CD14-positive monocyte (primary cell): ENCODE measurements at regions not wholly inside any gene's neighbourhood (a gene's known extent, or its start where the extent isn't known, plus 50 kb on each side); places are given as distances from the start of the nearest gene placed in this dataset.

Source experiments
- DNase-seq, 3 donors: peaks; one replicate each; pipeline ENCODE4 v3.0.0-alpha.2; 2011 to 2022
- H2AFZ ChIP-seq: 2 replicates; pipeline ENCODE4 v1.6.0; 2012; ENCODE audit warnings: mild to moderate bottlenecking, low read depth, low read length, inconsistent platforms; ENCODE audit not compliant: insufficient read depth, poor library complexity, severe bottlenecking
- H3K27ac ChIP-seq, 2 donors: 1 replicate in 1 of 2; 2 replicates in 1 of 2; pipeline ENCODE4 v1.5.1; 2012 to 2013; ENCODE audit warnings: low read length in 2 of 2, control low read depth in 1 of 2, inconsistent platforms in 1 of 2, low read depth in 1 of 2, mild to moderate bottlenecking in 1 of 2
- H3K27me3 ChIP-seq, 2 donors: one replicate each; pipeline versions ENCODE4 v1.6.0 to v1.6.1; 2011 to 2013; ENCODE audit warnings: low read length in 2 of 2; ENCODE audit not compliant: control insufficient read depth in 2 of 2, insufficient read depth in 2 of 2
- H3K36me3 ChIP-seq, 2 donors: replicated peaks in 1 of 2; 1 replicate in 1 of 2; 2 replicates in 1 of 2; pipeline versions ENCODE4 v1.5.1 to v1.6.1; 2012 to 2013; ENCODE audit warnings: low read length in 2 of 2, control low read depth in 1 of 2, inconsistent platforms in 1 of 2, mild to moderate bottlenecking in 1 of 2; ENCODE audit not compliant: insufficient read depth in 2 of 2, control insufficient read depth in 1 of 2
- H3K4me1 ChIP-seq, 2 donors: 1 replicate in 1 of 2; 2 replicates in 1 of 2; pipeline versions ENCODE4 v1.5.1 to v1.6.1; 2012 to 2013; ENCODE audit warnings: low read length in 2 of 2, control low read depth in 1 of 2, inconsistent platforms in 1 of 2, mild to moderate bottlenecking in 1 of 2, moderate library complexity in 1 of 2; ENCODE audit not compliant: insufficient read depth in 2 of 2, control insufficient read depth in 1 of 2
- H3K4me2 ChIP-seq: replicated peaks from 2 replicates; pipeline ENCODE3; 2012; ENCODE audit warnings: low read length, moderate library complexity, mild to moderate bottlenecking; ENCODE audit not compliant: poor library complexity, severe bottlenecking; ENCODE audit errors: extremely low read depth
- H3K4me3 ChIP-seq, 3 experiments: fragments of 200-600 bp in 1 of 3; sonication (generic) in 1 of 3; replicated peaks in 1 of 3; 1 replicate in 2 of 3; 2 replicates in 1 of 3; pipeline ENCODE4 v1.5.1; 2011 to 2013; ENCODE audit warnings: low read length in 3 of 3, mild to moderate bottlenecking in 3 of 3, control low read depth in 2 of 3, low read depth in 2 of 3, inconsistent platforms in 1 of 3, moderate library complexity in 1 of 3
- H3K79me2 ChIP-seq: 2 replicates; pipeline ENCODE4 v1.6.0; 2012; ENCODE audit warnings: mild to moderate bottlenecking, control low read depth, inconsistent platforms, low read length, moderate library complexity; ENCODE audit not compliant: insufficient read depth
- H3K9ac ChIP-seq: 2 replicates; pipeline ENCODE4 v1.6.0; 2017; ENCODE audit warnings: low read length, mild to moderate bottlenecking; ENCODE audit not compliant: insufficient read depth, poor library complexity, severe bottlenecking
- H3K9me3 ChIP-seq, 2 donors: replicated peaks in 1 of 2; 1 replicate in 1 of 2; 2 replicates in 1 of 2; pipeline versions ENCODE4 v1.5.1 to v1.6.1; 2012 to 2013; ENCODE audit warnings: low read length in 2 of 2, control low read depth in 1 of 2; ENCODE audit not compliant: control insufficient read depth in 1 of 2, insufficient read depth in 1 of 2
- H4K20me1 ChIP-seq: 2 replicates; pipeline ENCODE4 v1.6.0; 2012; ENCODE audit warnings: mild to moderate bottlenecking, low read length, control low read depth, moderate library complexity; ENCODE audit not compliant: insufficient read depth
- H3K27ac Mint-ChIP-seq, 7 donors: one replicate each; pipeline ENCODE4 v1.8.0; 2020; ENCODE audit warnings: mild to moderate bottlenecking in 7 of 7, mixed read lengths in 7 of 7, moderate library complexity in 6 of 7, inconsistent platforms in 2 of 7
- H3K27me3 Mint-ChIP-seq, 3 donors: one replicate each; pipeline ENCODE4 v1.8.0; 2021 to 2022; ENCODE audit warnings: low read depth in 3 of 3, mild to moderate bottlenecking in 3 of 3, mixed read lengths in 3 of 3, moderate library complexity in 3 of 3, inconsistent platforms in 1 of 3
- H3K36me3 Mint-ChIP-seq, 2 donors: one replicate each; pipeline ENCODE4 v1.8.0; 2020; ENCODE audit warnings: mixed read lengths in 2 of 2, inconsistent platforms in 1 of 2, mild to moderate bottlenecking in 1 of 2
- H3K4me1 Mint-ChIP-seq: one replicate; pipeline ENCODE4 v1.8.0; 2020; ENCODE audit warnings: mild to moderate bottlenecking, mixed read lengths
- H3K4me3 Mint-ChIP-seq, 2 donors: one replicate each; pipeline ENCODE4 v1.8.0; 2020; ENCODE audit warnings: mild to moderate bottlenecking in 2 of 2, mixed read lengths in 2 of 2, moderate library complexity in 1 of 2
- H3K9me3 Mint-ChIP-seq, 7 donors: one replicate each; pipeline ENCODE4 v1.8.0; 2020 to 2022; ENCODE audit warnings: mixed read lengths in 7 of 7, mild to moderate bottlenecking in 6 of 7, moderate library complexity in 6 of 7, inconsistent platforms in 2 of 7
- WGBS: methylation state at CpG from one replicate; pipeline ENCODE4 v1.1.5; 2013; ENCODE audit warnings: missing lambda C conversion rate; ENCODE audit not compliant: insufficient coverage; 5-methylcytosine and 5-hydroxymethylcytosine counted together
- intact Hi-C, 2 donors: fragments of 100-400 bp; cut with micrococcal nuclease; formaldehyde crosslinking; loops; one replicate each; pipeline versions ENCODE4 v1.15.0 to v1.15.1; 2023
- TF ChIP-seq, protein P1 (sequence below): fragments of 200-600 bp; IDR thresholded peaks from one replicate; pipeline ENCODE4 v1.8.0; 2022; ENCODE audit warnings: antibody characterized with exemption, mild to moderate bottlenecking

DNA sequence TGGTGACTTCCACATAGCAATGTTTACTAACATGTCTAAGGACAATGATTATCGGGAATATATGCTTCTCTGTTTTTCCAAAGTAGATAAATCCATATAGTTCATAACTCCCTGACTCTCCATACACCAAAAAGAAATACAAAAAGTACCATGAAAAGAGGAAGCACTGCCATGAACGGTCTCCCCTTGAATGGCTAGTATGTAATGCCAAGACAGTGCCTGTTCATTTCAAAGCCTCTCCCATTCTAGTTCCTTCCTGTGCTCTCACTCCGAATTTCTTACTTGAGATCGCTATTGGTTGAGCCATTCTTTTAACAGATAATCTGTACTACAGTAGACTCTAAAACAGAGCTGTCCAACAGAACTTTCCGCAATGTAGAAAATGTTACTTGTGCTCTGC lies 54.8 kb upstream of the EDN1 start:
- peaks cover 50% of the 10 kb centered on the region for H3K4me1 Mint-ChIP-seq
- no peak overlapping the region for H3K4me2 ChIP-seq
- peak; percentile 24 to 41 (median 40) for DNase-seq
- no peaks in the 10 kb centered on the region for H3K36me3 Mint-ChIP-seq
- WGBS, result 0% methylated on average over 1 of the region's 5 CpGs
- H3K27ac ChIP-seq, result no peak overlapping the region
- H4K20me1 ChIP-seq, result no peaks in the 10 kb centered on the region
- H3K36me3 ChIP-seq, result no peaks in the 10 kb centered on the region
- H3K9me3 ChIP-seq, result no peaks in the 10 kb centered on the region
- no peak overlapping the region for H3K4me3 Mint-ChIP-seq
- no peak overlapping the region for H2AFZ ChIP-seq
- H3K9me3 Mint-ChIP-seq, result peaks cover 0 to 2% (median 0%) of the 10 kb centered on the region in 7 donors
- TF ChIP-seq, protein P1, sequence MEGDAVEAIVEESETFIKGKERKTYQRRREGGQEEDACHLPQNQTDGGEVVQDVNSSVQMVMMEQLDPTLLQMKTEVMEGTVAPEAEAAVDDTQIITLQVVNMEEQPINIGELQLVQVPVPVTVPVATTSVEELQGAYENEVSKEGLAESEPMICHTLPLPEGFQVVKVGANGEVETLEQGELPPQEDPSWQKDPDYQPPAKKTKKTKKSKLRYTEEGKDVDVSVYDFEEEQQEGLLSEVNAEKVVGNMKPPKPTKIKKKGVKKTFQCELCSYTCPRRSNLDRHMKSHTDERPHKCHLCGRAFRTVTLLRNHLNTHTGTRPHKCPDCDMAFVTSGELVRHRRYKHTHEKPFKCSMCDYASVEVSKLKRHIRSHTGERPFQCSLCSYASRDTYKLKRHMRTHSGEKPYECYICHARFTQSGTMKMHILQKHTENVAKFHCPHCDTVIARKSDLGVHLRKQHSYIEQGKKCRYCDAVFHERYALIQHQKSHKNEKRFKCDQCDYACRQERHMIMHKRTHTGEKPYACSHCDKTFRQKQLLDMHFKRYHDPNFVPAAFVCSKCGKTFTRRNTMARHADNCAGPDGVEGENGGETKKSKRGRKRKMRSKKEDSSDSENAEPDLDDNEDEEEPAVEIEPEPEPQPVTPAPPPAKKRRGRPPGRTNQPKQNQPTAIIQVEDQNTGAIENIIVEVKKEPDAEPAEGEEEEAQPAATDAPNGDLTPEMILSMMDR, result no peak
- H3K9ac ChIP-seq, result no peak overlapping the region
- no peaks in the 10 kb centered on the region for H3K27me3 ChIP-seq
- H3K27ac Mint-ChIP-seq, result peak overlapping the region in 1 of 7 donors; percentile 66
- peaks cover 3 to 4% (median 3%) of the 10 kb centered on the region in 3 donors for H3K27me3 Mint-ChIP-seq
- H3K4me3 ChIP-seq, result no peak overlapping the region
- no peaks in the 10 kb centered on the region for H3K79me2 ChIP-seq
- peaks cover 33 to 44% of the 10 kb centered on the region in 2 donors for H3K4me1 ChIP-seq
- intact Hi-C loops, result loop anchor here (2.0 to 5.0 kb wide), 2 partner anchors 29 to 37 kb away; no protein-coding TSS in a partner anchor

DNA sequence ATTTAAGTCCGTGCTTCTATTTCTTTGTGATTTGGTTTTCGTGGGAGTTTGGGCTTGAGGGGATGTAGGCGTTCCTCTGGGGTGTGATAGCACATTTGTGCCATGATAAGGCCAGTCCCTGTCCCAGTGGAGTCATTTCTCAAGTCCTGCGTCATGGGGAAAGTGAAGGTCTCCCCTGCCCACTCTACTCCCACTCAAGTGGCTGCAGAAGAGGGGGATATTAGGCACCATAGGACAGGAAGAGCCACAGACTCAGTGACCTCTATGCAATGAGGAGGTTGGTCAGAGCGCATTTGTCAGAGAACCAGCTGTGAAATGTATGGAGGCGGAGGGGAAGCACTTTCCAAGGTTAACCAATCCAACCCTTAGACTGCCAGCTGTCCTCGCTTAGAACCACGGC lies 51.9 kb upstream of the EDN1 start:
- H3K27me3 Mint-ChIP-seq, result peaks cover 3 to 4% (median 4%) of the 10 kb centered on the region in 3 donors
- H3K36me3 Mint-ChIP-seq, result no peaks in the 10 kb centered on the region
- H3K4me1 Mint-ChIP-seq, result peaks cover 62% of the 10 kb centered on the region
- no peak overlapping the region for H3K9ac ChIP-seq
- no peak overlapping the region for H3K4me2 ChIP-seq
- intact Hi-C loops, result loop anchor here in 1 of 2 donors (5.0 kb wide), 1 partner anchor 34 kb away; no protein-coding TSS in a partner anchor
- TF ChIP-seq, protein P1, result no peak
- no peak overlapping the region for H3K4me3 ChIP-seq
- H3K4me3 Mint-ChIP-seq, result peak overlapping the region in 1 of 2 donors; percentile 46
- H3K36me3 ChIP-seq, result no peaks in the 10 kb centered on the region
- H2AFZ ChIP-seq, result no peak overlapping the region
- H3K27me3 ChIP-seq, result no peaks in the 10 kb centered on the region
- no peak overlapping the region for H3K27ac ChIP-seq
- H3K27ac Mint-ChIP-seq, result peak overlapping the region in 1 of 7 donors; percentile 5
- peak in 1 of 3 donors; percentile 18 for DNase-seq
- no peaks in the 10 kb centered on the region for H4K20me1 ChIP-seq
- no peaks in the 10 kb centered on the region for H3K79me2 ChIP-seq
- H3K9me3 ChIP-seq, result no peaks in the 10 kb centered on the region
- peaks cover 0 to 2% (median 0%) of the 10 kb centered on the region in 7 donors for H3K9me3 Mint-ChIP-seq
- peaks cover 47 to 56% of the 10 kb centered on the region in 2 donors for H3K4me1 ChIP-seq
- no CpG with 5 or more reads among the region's 8 CpGs for WGBS
